ENCODE measurements at regions not wholly inside any gene's neighbourhood (a gene's known extent, or its start where the extent isn't known, plus 50 kb on each side); places are given as distances from the start of the nearest gene placed in this dataset.
"Not testable (repeated sequence)": the region's sequence is repeated elsewhere in the genome, so short reads cannot be mapped to it uniquely, and the experiment has no call there.

- TF ChIP-seq CTCF (IDR thresholded peaks at IDR 0.05; ENCODE audit: low read depth, low read length) = no peak
- no peak for DNase-seq (ENCODE audit: low read depth)
- no peak overlapping the region for H3K4me3 ChIP-seq (ENCODE audit: low read depth, low read length)
Observed at GRCh38 chr6:81594501-81594900, 158.0 kb downstream of the TENT5A start.

- TF ChIP-seq MAX (IDR thresholded peaks at IDR 0.05; ENCODE audit: low read depth, low read length) (no peak), MYC (IDR thresholded peaks at IDR 0.05; ENCODE audit: low read depth, low read length) (no peak), POLR2A (IDR thresholded peaks at IDR 0.05; ENCODE audit: extremely low read depth, insufficient read length) (no peak), CTCF (IDR thresholded peaks at IDR 0.05; ENCODE audit: low read depth, low read length) (no peak)
- no peak for DNase-seq (ENCODE audit: low read depth)
- H3K4me3 ChIP-seq (ENCODE audit: low read depth, low read length) = no peak overlapping the region
Observed at GRCh38 chr6:81590314-81590691, 162.2 kb downstream of the TENT5A start.

GRCh38 chr6:81589465-81590313, 162.8 kb downstream of the TENT5A start:
- TF ChIP-seq MYC (IDR thresholded peaks at IDR 0.05; ENCODE audit: low read depth, low read length) (no peak), POLR2A (IDR thresholded peaks at IDR 0.05; ENCODE audit: extremely low read depth, insufficient read length) (no peak), CTCF (IDR thresholded peaks at IDR 0.05; ENCODE audit: low read depth, low read length) (no peak), MAX (IDR thresholded peaks at IDR 0.05; ENCODE audit: low read depth, low read length) (no peak)
- H3K4me3 ChIP-seq (ENCODE audit: low read depth, low read length) = no peak overlapping the region
- peak; percentile 19 for DNase-seq (ENCODE audit: low read depth)

GRCh38 chr6:81585686-81586085, 166.8 kb downstream of the TENT5A start:
- H3K4me3 ChIP-seq (ENCODE audit: low read depth, low read length); DNase-seq (ENCODE audit: low read depth): not testable (repeated sequence)

- H3K4me3 ChIP-seq (ENCODE audit: low read depth, low read length); DNase-seq (ENCODE audit: low read depth): not testable (repeated sequence)
Observed at GRCh38 chr6:81584156-81584555, 168.3 kb downstream of the TENT5A start.

- no peak for TF ChIP-seq CTCF (IDR thresholded peaks at IDR 0.05; ENCODE audit: low read depth, low read length)
- no peak for TF ChIP-seq POLR2A (IDR thresholded peaks at IDR 0.05; ENCODE audit: extremely low read depth, insufficient read length)
- no peak for TF ChIP-seq MYC (IDR thresholded peaks at IDR 0.05; ENCODE audit: low read depth, low read length)
- TF ChIP-seq MAX (IDR thresholded peaks at IDR 0.05; ENCODE audit: low read depth, low read length) = no peak
- H3K4me3 ChIP-seq (ENCODE audit: low read depth, low read length) = no peak overlapping the region
- no peak for DNase-seq (ENCODE audit: low read depth)
Observed at GRCh38 chr6:81575442-81575841, 177.0 kb downstream of the TENT5A start.

GRCh38 chr6:81572020-81572419, 180.5 kb downstream of the TENT5A start:
- DNase-seq (ENCODE audit: low read depth) = no peak
- H3K4me3 ChIP-seq (ENCODE audit: low read depth, low read length) = no peak overlapping the region
- TF ChIP-seq MAX (IDR thresholded peaks at IDR 0.05; ENCODE audit: low read depth, low read length) (no peak), POLR2A (IDR thresholded peaks at IDR 0.05; ENCODE audit: extremely low read depth, insufficient read length) (no peak), CTCF (IDR thresholded peaks at IDR 0.05; ENCODE audit: low read depth, low read length) (peak; percentile 1), MYC (IDR thresholded peaks at IDR 0.05; ENCODE audit: low read depth, low read length) (no peak)

Measured in NB4 (cell line).